ENCODE measurements at regions not wholly inside any gene's neighbourhood (a gene's known extent, or its start where the extent isn't known, plus 50 kb on each side); places are given as distances from the start of the nearest gene placed in this dataset.

DNA sequence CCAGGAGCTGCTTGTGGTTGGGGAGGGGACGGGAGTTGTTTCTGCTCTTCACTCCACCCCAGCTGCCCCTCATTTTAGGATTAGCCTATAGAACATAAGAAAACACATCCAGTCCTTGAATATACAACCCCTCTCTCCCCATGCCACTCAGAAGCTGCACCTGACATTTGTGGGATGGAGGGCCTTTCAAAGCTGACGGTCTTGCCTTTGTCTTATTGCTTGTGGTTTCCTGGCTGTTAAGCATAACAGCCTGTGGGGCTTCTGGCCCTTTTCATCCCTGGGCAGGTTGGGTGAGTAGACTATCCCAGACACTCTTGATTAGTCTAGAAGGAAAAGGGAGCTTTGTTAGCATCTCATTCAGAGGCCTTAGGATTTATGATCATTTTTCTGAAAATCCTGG, 407.6 kb upstream of the BOD1L1 start:
- Histone ChIP-seq H3K36me3 (ENCODE audit: insufficient read depth, low read depth, low read length) (no peaks in the 10 kb centered on the region), H3K4me3 (ENCODE audit: low read length) (no peak overlapping the region), H3K27me3 (ENCODE audit: insufficient read depth, low read length) (no peaks in the 10 kb centered on the region), H3K9me3 (ENCODE audit: insufficient read depth, low read depth, low read length) (no peaks in the 10 kb centered on the region), H3K9ac (ENCODE audit: low read depth, low read length) (no peak overlapping the region), H3K27ac (ENCODE audit: low read length) (no peak overlapping the region), H3K4me1 (ENCODE audit: insufficient read depth, low read length) (no peaks in the 10 kb centered on the region)

GRCh38 chr4:14043203-14043602, 415.7 kb upstream of the BOD1L1 start:
- H3K27ac ChIP-seq (ENCODE audit: low read length), result no peak overlapping the region
- H3K36me3 ChIP-seq (ENCODE audit: insufficient read depth, low read depth, low read length), result no peaks in the 10 kb centered on the region
- H3K9ac ChIP-seq (ENCODE audit: low read depth, low read length), result no peak overlapping the region
- H3K9me3 ChIP-seq (ENCODE audit: insufficient read depth, low read depth, low read length), result no peaks in the 10 kb centered on the region
- no peaks in the 10 kb centered on the region for H3K27me3 ChIP-seq (ENCODE audit: insufficient read depth, low read length)
- H3K4me1 ChIP-seq (ENCODE audit: insufficient read depth, low read length), result no peaks in the 10 kb centered on the region
- no peak overlapping the region for H3K4me3 ChIP-seq (ENCODE audit: low read length)

DNA sequence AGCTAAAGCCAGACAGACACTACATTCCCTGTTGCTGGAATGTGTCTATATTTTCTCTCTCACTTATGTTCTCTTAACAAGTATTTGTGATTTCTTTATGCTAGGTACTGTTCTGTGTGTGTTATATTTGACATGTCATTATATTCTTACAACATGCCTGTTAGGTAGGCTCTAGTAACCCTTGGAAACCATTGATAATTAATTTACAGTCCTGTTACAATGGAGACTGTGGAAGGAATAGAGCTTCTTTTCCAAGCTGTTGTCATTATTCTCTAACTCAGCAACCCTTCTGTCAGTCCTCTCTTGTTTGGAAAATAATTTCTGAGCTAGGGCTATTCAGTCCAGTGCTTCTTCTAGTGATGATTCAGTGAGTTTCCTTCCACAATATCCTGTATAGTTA, 419.1 kb upstream of the BOD1L1 start:
- Histone ChIP-seq H3K9me3 (ENCODE audit: insufficient read depth, low read depth, low read length) (no peaks in the 10 kb centered on the region), H3K4me1 (ENCODE audit: insufficient read depth, low read length) (no peaks in the 10 kb centered on the region), H3K27ac (ENCODE audit: low read length) (no peak overlapping the region), H3K4me3 (ENCODE audit: low read length) (no peak overlapping the region), H3K9ac (ENCODE audit: low read depth, low read length) (no peak overlapping the region), H3K36me3 (ENCODE audit: insufficient read depth, low read depth, low read length) (no peaks in the 10 kb centered on the region), H3K27me3 (ENCODE audit: insufficient read depth, low read length) (no peaks in the 10 kb centered on the region)

- Histone ChIP-seq H3K27ac (ENCODE audit: low read length) (no peak overlapping the region), H3K9me3 (ENCODE audit: insufficient read depth, low read depth, low read length) (no peaks in the 10 kb centered on the region), H3K36me3 (ENCODE audit: insufficient read depth, low read depth, low read length) (no peaks in the 10 kb centered on the region), H3K4me3 (ENCODE audit: low read length) (no peak overlapping the region), H3K27me3 (ENCODE audit: insufficient read depth, low read length) (no peaks in the 10 kb centered on the region), H3K4me1 (ENCODE audit: insufficient read depth, low read length) (no peaks in the 10 kb centered on the region), H3K9ac (ENCODE audit: low read depth, low read length) (no peak overlapping the region)
These were observed 420.3 kb upstream of the BOD1L1 start for GRCh38 chr4:14047840-14048239.

DNA sequence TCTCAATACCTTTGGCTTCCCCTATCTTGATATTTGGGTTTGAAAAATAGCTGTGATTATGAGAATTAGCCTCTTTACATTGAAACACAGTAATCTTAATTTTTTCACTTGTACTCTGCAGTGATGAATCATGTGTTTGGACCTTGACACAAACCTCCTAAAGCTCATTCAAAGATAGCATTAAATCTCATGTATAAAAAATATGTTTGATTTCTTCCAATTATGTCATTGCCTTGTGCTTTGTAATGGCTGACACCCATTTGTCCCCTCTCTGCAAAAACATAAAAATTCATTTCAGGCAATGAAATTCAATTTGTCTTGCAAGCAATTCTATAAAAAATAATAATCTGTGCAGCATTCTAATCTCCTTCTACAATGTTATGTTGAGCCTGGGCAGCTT, 422.4 kb upstream of the BOD1L1 start:
- H3K4me1 ChIP-seq (ENCODE audit: insufficient read depth, low read length), result no peaks in the 10 kb centered on the region
- H3K9me3 ChIP-seq (ENCODE audit: insufficient read depth, low read depth, low read length), result no peaks in the 10 kb centered on the region
- no peak overlapping the region for H3K9ac ChIP-seq (ENCODE audit: low read depth, low read length)
- H3K27ac ChIP-seq (ENCODE audit: low read length), result no peak overlapping the region
- no peak overlapping the region for H3K4me3 ChIP-seq (ENCODE audit: low read length)
- no peaks in the 10 kb centered on the region for H3K36me3 ChIP-seq (ENCODE audit: insufficient read depth, low read depth, low read length)
- no peaks in the 10 kb centered on the region for H3K27me3 ChIP-seq (ENCODE audit: insufficient read depth, low read length)

DNA sequence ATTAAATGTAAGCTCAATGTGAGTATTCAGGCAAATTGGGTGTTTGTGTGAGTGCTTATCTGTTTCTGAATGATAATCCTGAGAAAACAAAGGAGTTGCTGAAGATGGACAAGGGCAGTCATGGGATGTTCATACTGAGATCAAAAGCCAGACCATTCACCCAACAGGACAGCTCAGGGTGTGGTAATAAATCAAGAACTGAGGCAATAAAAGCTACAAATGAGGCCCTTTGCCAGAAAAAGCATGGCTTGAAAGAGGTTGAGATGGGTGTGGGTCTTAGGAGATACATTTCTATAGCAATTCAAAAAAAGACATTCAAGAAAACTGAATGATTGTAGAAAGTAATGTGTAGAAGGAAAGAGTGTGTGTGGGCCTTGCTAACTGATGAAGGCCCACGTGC, 425.8 kb upstream of the BOD1L1 start:
- Histone ChIP-seq H3K27ac (ENCODE audit: low read length) (no peak overlapping the region), H3K9ac (ENCODE audit: low read depth, low read length) (no peak overlapping the region), H3K27me3 (ENCODE audit: insufficient read depth, low read length) (no peaks in the 10 kb centered on the region), H3K4me1 (ENCODE audit: insufficient read depth, low read length) (no peaks in the 10 kb centered on the region), H3K9me3 (ENCODE audit: insufficient read depth, low read depth, low read length) (no peaks in the 10 kb centered on the region), H3K36me3 (ENCODE audit: insufficient read depth, low read depth, low read length) (no peaks in the 10 kb centered on the region), H3K4me3 (ENCODE audit: low read length) (no peak overlapping the region)

DNA sequence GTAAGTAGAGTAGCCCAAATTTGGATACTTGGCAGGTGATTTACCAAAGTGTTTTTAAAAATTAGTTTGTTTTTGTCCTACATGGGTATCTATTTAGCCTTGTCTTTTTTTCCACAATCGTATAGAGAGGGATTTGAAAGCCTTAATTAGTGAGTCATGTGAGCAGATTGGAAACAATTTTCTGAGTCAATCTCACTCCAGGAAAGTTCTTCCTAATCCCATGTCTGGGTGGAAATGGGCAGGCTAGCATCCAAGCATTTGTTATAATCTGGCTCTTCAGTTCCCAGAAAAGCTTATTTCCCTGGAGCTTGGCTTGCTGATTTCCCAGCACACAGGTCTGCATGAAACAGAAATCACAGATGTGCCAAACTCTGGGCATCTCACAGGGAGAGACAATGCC, 426.9 kb upstream of the BOD1L1 start:
- no peak overlapping the region for H3K9ac ChIP-seq (ENCODE audit: low read depth, low read length)
- H3K4me1 ChIP-seq (ENCODE audit: insufficient read depth, low read length), result no peaks in the 10 kb centered on the region
- no peak overlapping the region for H3K27ac ChIP-seq (ENCODE audit: low read length)
- H3K27me3 ChIP-seq (ENCODE audit: insufficient read depth, low read length), result no peaks in the 10 kb centered on the region
- H3K36me3 ChIP-seq (ENCODE audit: insufficient read depth, low read depth, low read length), result no peaks in the 10 kb centered on the region
- H3K4me3 ChIP-seq (ENCODE audit: low read length), result no peak overlapping the region
- no peaks in the 10 kb centered on the region for H3K9me3 ChIP-seq (ENCODE audit: insufficient read depth, low read depth, low read length)

DNA sequence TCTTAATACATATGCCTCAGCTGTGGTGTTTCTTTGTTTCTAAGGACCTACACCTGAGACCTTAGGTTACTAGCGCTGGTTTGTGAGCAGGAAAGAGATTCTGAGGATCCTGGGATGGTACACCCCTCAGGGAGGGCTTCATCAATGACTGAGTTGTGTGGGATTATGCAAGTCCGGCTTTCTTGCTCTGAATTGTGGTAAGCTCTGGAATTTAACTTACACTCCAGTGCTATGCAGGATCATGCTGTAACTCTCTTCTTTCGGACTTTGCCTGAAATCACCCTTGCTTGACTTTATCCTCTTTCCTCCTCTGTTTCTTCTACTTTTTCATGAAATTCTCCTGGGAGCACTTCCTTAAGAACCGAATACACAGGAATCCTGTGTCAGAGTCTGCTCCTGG, 431.5 kb upstream of the BOD1L1 start:
- no peak overlapping the region for H3K9ac ChIP-seq (ENCODE audit: low read depth, low read length)
- H3K4me3 ChIP-seq (ENCODE audit: low read length), result no peak overlapping the region
- no peaks in the 10 kb centered on the region for H3K36me3 ChIP-seq (ENCODE audit: insufficient read depth, low read depth, low read length)
- H3K4me1 ChIP-seq (ENCODE audit: insufficient read depth, low read length), result no peaks in the 10 kb centered on the region
- no peaks in the 10 kb centered on the region for H3K27me3 ChIP-seq (ENCODE audit: insufficient read depth, low read length)
- H3K9me3 ChIP-seq (ENCODE audit: insufficient read depth, low read depth, low read length), result no peaks in the 10 kb centered on the region
- H3K27ac ChIP-seq (ENCODE audit: low read length), result no peak overlapping the region

- Histone ChIP-seq H3K27me3 (ENCODE audit: insufficient read depth, low read length) (peaks cover 13% of the 10 kb centered on the region; the same call in 1 of the 2 replicates), H3K9me3 (ENCODE audit: insufficient read depth, low read depth, low read length) (no peaks in the 10 kb centered on the region), H3K4me1 (ENCODE audit: insufficient read depth, low read length) (peaks cover 18% of the 10 kb centered on the region), H3K36me3 (ENCODE audit: insufficient read depth, low read depth, low read length) (no peaks in the 10 kb centered on the region), H3K27ac (ENCODE audit: low read length) (no peak overlapping the region), H3K4me3 (ENCODE audit: low read length) (no peak overlapping the region), H3K9ac (ENCODE audit: low read depth, low read length) (no peak overlapping the region)
These were observed 437.5 kb upstream of the BOD1L1 start for GRCh38 chr4:14064984-14065383.

- no peaks in the 10 kb centered on the region for H3K9me3 ChIP-seq (ENCODE audit: insufficient read depth, low read depth, low read length)
- no peak overlapping the region for H3K4me3 ChIP-seq (ENCODE audit: low read length)
- H3K27me3 ChIP-seq (ENCODE audit: insufficient read depth, low read length), result peaks cover 13% of the 10 kb centered on the region; the same call in 1 of the 2 replicates
These were observed 437.9 kb upstream of the BOD1L1 start for GRCh38 chr4:14065406-14065805.

GRCh38 chr4:14066979-14067378, 439.5 kb upstream of the BOD1L1 start:
- Histone ChIP-seq H3K9ac (ENCODE audit: low read depth, low read length) (no peak overlapping the region), H3K4me3 (ENCODE audit: low read length) (no peak overlapping the region), H3K9me3 (ENCODE audit: insufficient read depth, low read depth, low read length) (peaks cover 4% of the 10 kb centered on the region; the same call in 1 of the 2 replicates), H3K27ac (ENCODE audit: low read length) (no peak overlapping the region), H3K27me3 (ENCODE audit: insufficient read depth, low read length) (peaks cover 13% of the 10 kb centered on the region; the same call in 1 of the 2 replicates), H3K36me3 (ENCODE audit: insufficient read depth, low read depth, low read length) (no peaks in the 10 kb centered on the region), H3K4me1 (ENCODE audit: insufficient read depth, low read length) (peaks cover 18% of the 10 kb centered on the region)

More at GRCh38 chr4:14065406-14065805, 437.9 kb upstream of the BOD1L1 start:
- Histone ChIP-seq H3K27ac (ENCODE audit: low read length) (no peak overlapping the region), H3K36me3 (ENCODE audit: insufficient read depth, low read depth, low read length) (no peaks in the 10 kb centered on the region), H3K4me1 (ENCODE audit: insufficient read depth, low read length) (peaks cover 18% of the 10 kb centered on the region), H3K9ac (ENCODE audit: low read depth, low read length) (no peak overlapping the region)

- H3K36me3 ChIP-seq (ENCODE audit: insufficient read depth, low read depth, low read length), result no peaks in the 10 kb centered on the region
- H3K27ac ChIP-seq (ENCODE audit: low read length), result no peak overlapping the region
- no peak overlapping the region for H3K9ac ChIP-seq (ENCODE audit: low read depth, low read length)
- peaks cover 13% of the 10 kb centered on the region; the same call in 1 of the 2 replicates for H3K27me3 ChIP-seq (ENCODE audit: insufficient read depth, low read length)
- H3K9me3 ChIP-seq (ENCODE audit: insufficient read depth, low read depth, low read length), result peaks cover 17% of the 10 kb centered on the region; the same call in 1 of the 2 replicates
- peaks cover 11% of the 10 kb centered on the region for H3K4me1 ChIP-seq (ENCODE audit: insufficient read depth, low read length)
- H3K4me3 ChIP-seq (ENCODE audit: low read length), result no peak overlapping the region
These were observed 442.4 kb upstream of the BOD1L1 start for GRCh38 chr4:14069886-14070285.
